Transverse colon (tissue), 3 donors: ENCODE measurements at regions not wholly inside any gene's neighbourhood (a gene's known extent, or its start where the extent isn't known, plus 50 kb on each side); places are given as distances from the start of the nearest gene placed in this dataset.

ENCODE experiments used
- CTCF ChIP-seq, 5 experiments: fragments of 200-600 bp in 3 of 5; fragments of 450-650 bp in 2 of 5; sonication (generic) in 3 of 5; IDR thresholded peaks; 1 replicate in 2 of 5; 2 replicates in 3 of 5; pipeline ENCODE4 v1.5.1; 2016 to 2017; ENCODE audit warnings: antibody characterized with exemption in 5 of 5, inconsistent platforms in 3 of 5, mild to moderate bottlenecking in 2 of 5, moderate library complexity in 1 of 5
- EP300 ChIP-seq: sonication (generic); formaldehyde crosslinking; IDR thresholded peaks from one replicate; pipeline ENCODE4 v1.6.1; 2017; ENCODE audit warnings: antibody characterized with exemption, low read depth

- TF ChIP-seq CTCF (IDR thresholded peaks at IDR 0.05) (no peak), EP300 (no peak)
Measured at GRCh38 chr17:6924208-6924607, 71.6 kb upstream of the ALOX12 start.
